HUES48 (cell line): ENCODE measurements at regions not wholly inside any gene's neighbourhood (a gene's known extent, or its start where the extent isn't known, plus 50 kb on each side); places are given as distances from the start of the nearest gene placed in this dataset.

ENCODE experiments used
- H3K27ac ChIP-seq: one replicate; pipeline ENCODE4 v1.7.0; 2013; ENCODE audit warnings: low read depth, low read length, inconsistent platforms
- H3K27me3 ChIP-seq: 2 replicates; pipeline ENCODE4 v1.6.1; 2013; ENCODE audit warnings: mild to moderate bottlenecking, low read length; ENCODE audit not compliant: control insufficient read depth, insufficient read depth
- H3K36me3 ChIP-seq: 2 replicates; pipeline ENCODE4 v1.6.1; 2013; ENCODE audit warnings: low read length; ENCODE audit not compliant: control insufficient read depth, insufficient read depth
- H3K4me1 ChIP-seq: 2 replicates; pipeline ENCODE4 v1.6.1; 2013; ENCODE audit warnings: mild to moderate bottlenecking, low read length; ENCODE audit not compliant: control insufficient read depth, insufficient read depth
- H3K4me3 ChIP-seq: 2 replicates; pipeline ENCODE4 v1.5.1; 2013; ENCODE audit warnings: mild to moderate bottlenecking, low read depth, low read length
- H3K9ac ChIP-seq: 2 replicates; pipeline ENCODE4 v1.6.1; 2013; ENCODE audit warnings: mild to moderate bottlenecking, low read depth, low read length, moderate library complexity
- H3K9me3 ChIP-seq: 2 replicates; pipeline ENCODE4 v1.6.1; 2013; ENCODE audit warnings: low read length; ENCODE audit not compliant: control insufficient read depth, insufficient read depth

DNA sequence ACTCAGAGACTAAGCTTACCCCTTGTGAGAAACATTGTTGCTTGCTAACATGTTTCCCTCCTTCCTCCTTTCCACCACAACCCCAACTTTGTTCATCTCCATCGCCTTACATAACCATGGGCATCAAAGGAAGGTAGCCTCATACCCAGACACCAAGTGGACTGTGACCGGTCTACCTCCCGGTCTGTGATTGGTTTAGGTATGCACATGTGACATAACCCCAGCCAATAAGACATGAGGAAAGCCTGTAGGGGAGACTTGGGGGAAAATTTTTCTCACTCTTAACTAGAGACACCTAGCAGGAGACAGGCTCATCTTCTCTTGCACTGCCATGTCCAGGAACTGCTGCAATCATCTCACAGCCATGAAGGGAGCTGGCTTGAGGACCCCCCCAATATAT lies 120.7 kb downstream of the CDC7 start:
- Histone ChIP-seq H3K9me3 (no peaks in the 10 kb centered on the region), H3K36me3 (no peaks in the 10 kb centered on the region), H3K27me3 (no peaks in the 10 kb centered on the region), H3K4me1 (peaks cover 4% of the 10 kb centered on the region), H3K27ac (no peak overlapping the region), H3K4me3 (no peak overlapping the region), H3K9ac (no peak overlapping the region)

DNA sequence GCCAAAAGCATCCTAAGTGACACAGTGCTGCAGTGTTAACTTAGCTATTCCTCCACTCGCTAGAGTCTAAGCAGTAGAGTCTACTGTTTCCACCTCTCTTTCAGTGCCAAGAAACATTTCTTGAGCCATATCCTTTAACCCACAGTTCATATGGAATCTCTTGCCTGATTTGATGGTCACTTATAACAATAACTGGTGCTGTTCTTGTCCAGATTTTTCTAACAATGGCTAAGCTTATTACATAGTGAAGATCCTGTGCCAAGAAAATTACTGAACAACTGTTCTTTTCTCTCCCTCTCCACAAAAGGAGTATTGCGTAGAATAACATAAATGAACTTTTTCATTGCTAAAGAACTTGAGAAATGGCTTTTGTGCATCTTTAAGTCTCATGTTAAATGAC lies 121.3 kb downstream of the CDC7 start:
- no peak overlapping the region for H3K27ac ChIP-seq
- H3K4me3 ChIP-seq = no peak overlapping the region
- H3K36me3 ChIP-seq = no peaks in the 10 kb centered on the region
- H3K4me1 ChIP-seq = peaks cover 4% of the 10 kb centered on the region
- H3K27me3 ChIP-seq = no peaks in the 10 kb centered on the region
- H3K9ac ChIP-seq = no peak overlapping the region
- H3K9me3 ChIP-seq = no peaks in the 10 kb centered on the region

DNA sequence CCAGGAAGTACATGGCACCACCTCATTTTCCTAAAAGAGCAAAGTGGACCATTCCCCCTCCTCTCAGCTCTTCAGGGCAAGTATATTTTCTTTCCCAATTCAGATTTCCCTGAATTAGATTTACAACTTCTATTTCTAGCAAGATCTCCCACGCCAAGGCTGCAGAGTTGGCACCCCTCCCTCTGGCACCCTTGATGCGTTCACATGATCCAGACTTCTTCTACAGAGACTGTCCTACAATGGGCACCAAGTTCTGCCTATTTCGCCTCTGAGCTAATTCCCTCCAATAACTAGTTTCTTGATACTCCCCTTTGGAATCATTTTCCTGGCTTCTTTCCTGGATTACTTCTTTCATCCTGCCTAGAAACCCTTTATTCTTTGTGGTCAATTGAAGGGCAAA lies 122.0 kb downstream of the CDC7 start:
- Histone ChIP-seq H3K4me1 (no peaks in the 10 kb centered on the region), H3K36me3 (no peaks in the 10 kb centered on the region), H3K9ac (no peak overlapping the region), H3K27me3 (no peaks in the 10 kb centered on the region), H3K4me3 (no peak overlapping the region), H3K9me3 (no peaks in the 10 kb centered on the region), H3K27ac (no peak overlapping the region)

DNA sequence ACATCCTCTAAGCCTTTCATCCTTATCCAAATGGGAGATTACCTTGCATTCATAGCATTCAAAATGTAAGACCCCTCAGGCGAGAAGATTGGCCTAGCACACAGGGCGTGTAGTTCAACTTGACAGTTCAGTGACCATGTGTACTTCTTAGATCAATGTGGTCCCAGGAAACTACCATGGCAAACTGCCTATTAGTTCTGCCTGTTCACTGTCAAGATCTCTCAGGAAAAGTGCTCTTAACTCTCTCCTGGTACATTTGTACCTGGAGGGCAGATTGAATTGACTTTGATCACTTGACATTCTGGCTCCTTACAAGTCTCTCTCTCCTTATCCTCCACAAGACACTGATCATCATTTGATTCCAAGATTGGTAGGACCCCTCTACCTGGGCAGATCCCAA lies 122.4 kb downstream of the CDC7 start:
- Histone ChIP-seq H3K4me3 (no peak overlapping the region), H3K36me3 (no peaks in the 10 kb centered on the region), H3K27ac (no peak overlapping the region), H3K4me1 (no peaks in the 10 kb centered on the region), H3K27me3 (no peaks in the 10 kb centered on the region), H3K9ac (no peak overlapping the region), H3K9me3 (no peaks in the 10 kb centered on the region)

DNA sequence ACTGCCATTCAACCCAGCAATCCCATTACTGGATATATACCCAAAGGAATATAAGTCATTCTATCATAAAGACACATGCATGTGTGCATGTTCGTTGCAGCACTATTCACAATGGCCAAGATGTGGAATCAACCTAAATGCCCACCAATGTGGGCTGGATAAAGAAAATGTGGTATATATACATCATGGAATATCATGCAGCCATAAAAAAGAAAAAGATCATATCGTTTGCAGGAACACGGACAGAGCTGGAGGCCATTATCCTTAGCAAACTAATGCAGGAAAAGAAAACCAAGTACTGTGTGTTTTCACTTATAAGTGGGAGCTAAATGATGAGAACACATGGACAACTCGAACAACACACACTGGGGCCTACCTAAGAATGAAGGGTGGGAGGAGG lies 123.7 kb downstream of the CDC7 start:
- Histone ChIP-seq H3K27ac (no peak overlapping the region), H3K27me3 (no peaks in the 10 kb centered on the region), H3K4me3 (no peak overlapping the region), H3K4me1 (no peaks in the 10 kb centered on the region), H3K9ac (no peak overlapping the region), H3K9me3 (no peaks in the 10 kb centered on the region), H3K36me3 (no peaks in the 10 kb centered on the region)
